GM19351 (cell line): ENCODE measurements at regions not wholly inside any gene's neighbourhood (a gene's known extent, or its start where the extent isn't known, plus 50 kb on each side); places are given as distances from the start of the nearest gene placed in this dataset.

Experiments used
- ATAC-seq: cut with Tn5 transposase; IDR thresholded peaks from one replicate; pipeline ENCODE4 v1.9.1; 2021; ENCODE audit warnings: mild to moderate bottlenecking, moderate library complexity; ENCODE audit not compliant: unreplicated experiment

DNA sequence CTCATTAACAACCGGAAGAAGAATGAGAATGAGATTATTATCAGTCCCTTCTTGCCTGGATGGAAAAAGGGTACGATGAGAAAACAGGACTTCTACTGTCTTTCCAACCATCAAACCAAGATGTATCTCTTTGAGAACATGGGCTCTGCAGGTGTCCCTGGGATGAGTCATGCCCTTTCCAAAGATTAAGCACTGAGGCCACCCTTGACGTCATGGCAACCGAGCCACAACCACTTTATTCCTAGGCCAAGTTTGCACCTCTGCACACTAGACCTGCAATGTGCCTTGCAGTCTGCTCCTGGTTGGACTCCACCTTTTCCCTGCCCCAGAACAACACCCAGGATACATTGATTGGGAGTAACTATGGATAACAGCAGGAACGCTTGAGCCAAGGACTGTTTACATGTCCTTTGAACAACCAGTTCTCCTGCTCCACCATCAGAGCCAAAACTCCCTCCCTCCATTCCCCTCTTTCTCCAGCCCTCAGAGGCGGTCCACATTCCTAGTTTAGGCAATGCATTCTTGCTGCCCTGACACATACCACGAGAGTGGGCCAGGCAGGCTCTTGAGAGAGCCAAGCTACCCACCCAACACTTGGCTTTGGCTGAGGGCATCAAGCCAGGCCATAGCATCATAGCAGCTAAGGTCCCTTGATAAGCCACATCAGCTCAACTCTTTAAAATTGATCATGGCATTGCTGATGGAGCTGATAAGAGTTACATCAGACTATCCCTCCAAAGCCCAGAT, 310.7 kb downstream of the TNS1 start:
- no peak for ATAC-seq

DNA sequence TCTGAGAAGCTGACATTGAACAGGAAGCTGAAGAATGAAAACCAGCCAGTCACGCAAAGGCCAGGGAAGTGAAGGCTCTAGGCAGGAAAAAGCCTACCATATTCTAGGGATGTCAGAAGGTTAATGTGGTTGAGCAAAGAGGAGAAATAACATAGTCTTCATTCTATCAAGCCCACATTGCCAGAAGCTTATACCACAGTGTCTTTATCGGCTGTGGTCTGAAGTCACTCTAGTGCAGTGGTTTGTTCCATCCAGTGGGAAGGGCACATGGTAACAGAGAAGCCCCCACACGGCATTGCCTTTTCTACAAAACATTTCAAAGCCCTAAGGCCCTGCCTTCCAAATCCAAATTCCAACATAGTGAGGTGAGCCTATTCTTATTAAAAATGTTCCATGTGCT, 311.3 kb downstream of the TNS1 start:
- ATAC-seq, result no peak

DNA sequence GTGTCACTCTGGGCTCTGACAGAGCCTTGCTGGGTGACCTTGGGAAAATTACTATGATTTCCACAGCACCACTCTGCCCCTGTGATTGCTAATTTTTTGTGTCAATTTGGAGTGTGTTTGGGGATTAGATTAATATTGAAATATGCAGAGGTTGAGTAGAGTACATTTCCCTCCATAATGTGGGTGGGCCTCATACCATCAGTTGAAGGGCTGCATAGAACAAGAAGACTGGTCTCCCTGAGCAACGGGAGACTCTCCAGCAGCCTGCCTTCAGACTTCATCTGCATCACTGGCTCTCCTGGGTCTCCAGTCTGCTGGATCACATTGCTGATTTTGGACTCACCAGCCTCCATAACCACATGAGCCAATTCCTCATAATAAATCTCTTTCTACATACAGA, 313.7 kb downstream of the TNS1 start:
- ATAC-seq, result no peak

DNA sequence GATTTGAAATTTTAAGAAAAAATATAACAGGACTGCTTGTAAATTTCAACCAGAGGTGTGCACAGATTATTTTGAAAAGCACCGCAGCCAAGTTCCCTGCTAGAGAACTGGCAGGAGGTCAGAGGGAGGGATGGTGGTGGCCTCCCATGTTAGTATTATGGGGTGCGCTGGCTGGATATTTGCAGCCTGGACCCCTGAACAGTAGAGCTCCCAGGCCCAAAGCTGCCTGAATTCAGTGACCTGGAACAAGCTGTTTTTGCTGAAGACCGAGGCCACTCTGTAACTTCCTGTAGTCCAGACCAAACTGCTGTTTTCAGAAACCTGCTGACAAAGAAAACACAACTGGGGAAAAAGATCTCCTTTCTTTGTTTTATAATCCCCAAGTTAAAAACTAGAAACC, 314.3 kb downstream of the TNS1 start:
- no peak for ATAC-seq

DNA sequence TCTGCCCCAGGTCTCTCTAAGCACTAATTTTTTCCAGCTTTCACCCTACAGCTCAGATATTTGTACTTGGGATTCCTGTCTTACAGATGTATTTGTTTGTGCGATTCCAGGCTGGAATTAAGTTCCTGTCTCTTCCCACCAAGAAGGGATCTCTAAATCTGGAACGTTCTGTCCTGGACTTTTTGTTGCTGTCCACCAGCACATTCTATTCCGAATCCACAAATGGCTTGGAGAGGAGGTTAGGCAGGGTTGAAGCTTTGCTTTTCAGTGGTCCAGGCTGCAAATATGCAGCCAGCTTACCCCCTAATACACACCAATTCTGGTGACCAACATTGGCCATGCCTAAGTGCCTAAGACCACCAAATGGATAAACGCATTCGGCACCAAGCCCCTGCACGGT, 315.0 kb downstream of the TNS1 start:
- ATAC-seq, result no peak

DNA sequence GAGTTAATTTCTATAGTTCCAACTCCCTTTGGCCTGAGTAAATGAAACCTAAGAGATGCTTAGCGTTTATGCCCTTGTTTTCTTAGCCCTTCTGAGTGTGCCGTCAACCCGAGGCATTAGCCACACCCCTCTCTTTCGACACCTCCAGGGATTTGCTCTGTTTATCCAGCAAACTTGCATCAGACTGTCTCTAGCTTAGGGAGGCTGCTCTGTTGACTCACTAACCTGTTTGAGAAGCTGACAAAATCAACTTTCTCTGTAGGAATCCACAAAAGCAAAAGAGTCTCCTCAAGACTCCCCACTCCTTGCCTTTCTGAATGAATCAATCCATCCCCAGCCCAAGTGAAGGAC, 317.6 kb downstream of the TNS1 start:
- no peak for ATAC-seq

DNA sequence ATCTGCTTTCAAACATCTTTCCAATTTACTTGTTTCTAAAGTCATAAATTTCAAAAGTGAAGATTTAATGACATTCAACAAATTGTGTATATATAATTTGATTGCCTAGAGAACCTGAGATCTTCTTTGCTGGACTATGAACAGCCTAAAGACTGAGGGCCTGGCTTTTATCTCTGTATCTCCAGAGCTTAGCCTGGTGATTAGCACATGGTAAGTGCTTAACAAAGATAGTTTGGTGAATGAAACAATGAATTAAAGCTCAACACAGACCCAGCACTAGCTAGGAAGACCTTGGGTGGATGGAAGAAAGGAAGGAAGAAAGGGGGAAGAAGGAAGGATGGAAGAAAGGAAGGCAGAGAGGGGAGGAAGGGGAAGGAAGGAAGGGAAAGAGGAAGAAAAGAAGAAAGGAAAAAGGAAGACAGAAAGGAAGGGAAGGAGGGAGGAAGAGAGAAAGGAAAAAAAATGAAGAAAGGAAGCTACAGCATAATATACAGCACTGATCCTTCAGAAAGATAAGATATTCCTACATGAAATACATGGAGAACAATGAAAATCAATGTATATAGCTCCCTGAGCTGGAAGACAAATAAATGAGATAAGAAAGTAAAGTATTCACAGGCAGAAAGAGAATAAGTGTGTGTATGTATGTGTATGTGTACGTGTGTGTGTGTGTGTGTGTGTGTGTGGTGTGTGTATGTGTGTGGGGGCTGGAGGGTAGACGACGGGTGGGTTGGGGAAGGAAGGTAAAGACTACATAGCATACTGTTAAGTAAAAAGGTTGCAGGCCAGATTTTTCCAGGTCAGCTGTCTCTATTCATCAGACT, 318.2 kb downstream of the TNS1 start:
- no peak for ATAC-seq

DNA sequence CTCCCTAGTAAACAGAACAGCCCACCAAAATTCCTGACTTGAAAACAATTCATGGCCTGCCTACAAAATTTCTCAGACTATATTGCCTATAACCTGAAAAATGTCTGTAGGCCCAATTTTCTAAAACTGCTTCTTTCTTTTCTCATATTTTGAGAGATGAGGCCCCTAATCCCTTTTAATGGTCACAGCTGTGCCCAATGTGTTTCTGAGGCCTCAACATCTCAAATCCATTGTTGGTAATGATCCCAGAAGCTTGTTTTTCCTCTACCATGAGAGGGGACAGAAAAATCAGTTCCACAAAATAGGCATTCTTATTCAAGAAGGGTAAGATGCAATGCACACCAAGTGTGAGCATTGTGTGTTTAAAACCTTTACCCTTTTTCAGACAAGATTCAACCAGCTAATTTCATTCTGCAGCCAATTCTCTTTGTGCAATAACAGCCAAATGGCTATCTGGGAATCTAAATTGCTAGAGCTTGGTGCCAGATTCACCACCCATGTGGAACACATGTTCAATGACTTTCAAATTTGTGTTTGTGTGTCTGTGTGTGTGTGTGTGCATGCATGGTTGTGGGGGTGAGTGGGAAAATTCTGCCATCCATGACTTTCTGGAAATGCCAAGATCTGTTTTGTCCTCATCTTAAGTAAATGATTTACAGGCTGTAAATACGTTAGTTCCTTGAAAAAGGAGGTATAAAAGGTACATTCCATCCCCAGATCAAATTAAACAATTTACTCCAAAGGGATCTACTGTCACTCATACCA, 319.5 kb downstream of the TNS1 start:
- no peak for ATAC-seq

DNA sequence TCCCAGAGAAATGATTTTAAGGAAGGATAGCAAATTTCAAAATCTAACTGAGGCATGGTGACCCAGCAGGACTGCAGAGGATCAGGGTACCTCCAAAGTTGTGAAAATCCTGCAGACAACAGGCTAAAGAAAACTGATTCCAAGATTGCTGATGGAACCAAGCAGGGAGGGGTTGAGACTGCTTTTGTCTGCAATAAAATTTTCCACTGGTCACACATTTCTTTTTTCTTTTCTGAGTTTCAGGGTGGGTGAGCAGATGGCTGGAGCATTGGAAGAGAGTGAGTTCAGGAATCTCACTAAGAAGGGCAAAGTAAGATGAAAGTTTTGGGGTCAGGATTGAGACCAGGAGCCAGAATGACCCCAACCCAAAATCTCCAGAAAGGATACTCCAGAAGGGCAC, 321.0 kb downstream of the TNS1 start:
- no peak for ATAC-seq

DNA sequence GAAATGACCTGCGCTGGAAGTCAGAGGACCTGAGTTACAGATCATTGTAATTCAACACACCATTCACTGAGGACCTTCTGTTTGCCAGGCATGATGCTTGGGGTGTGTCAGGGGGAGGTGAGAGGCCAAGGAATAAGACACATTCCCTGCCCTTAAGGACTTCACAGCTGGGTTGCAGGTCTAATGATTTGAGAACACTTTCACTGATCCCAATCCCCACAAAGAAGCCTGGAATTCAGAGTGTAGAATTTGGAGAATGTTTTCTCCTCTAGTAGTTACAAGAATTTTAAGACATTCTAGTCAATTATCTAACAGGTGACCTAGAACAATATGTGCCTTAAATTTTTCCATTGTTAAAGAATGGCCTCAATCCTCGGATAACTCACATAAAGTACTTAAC, 322.4 kb downstream of the TNS1 start:
- no peak for ATAC-seq

DNA sequence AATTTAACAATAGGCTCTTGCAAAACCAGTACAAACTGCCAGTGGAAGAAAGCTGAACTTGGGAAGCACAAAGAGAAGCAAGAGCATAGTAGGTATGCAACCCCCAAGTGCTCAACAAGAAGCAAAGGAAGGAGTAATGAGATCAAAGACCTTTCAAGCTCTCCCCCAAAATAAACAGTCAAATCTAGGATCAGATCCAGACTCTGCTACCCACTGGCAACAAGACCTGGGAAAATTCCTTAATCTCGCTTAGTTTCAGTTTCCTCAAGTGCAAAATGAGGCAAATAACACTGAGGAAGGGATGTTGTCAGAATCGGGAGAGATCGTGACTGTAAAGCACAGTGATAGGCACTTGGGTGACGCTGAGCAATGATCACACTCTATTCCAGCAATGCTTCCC, 329.2 kb downstream of the TNS1 start:
- no peak for ATAC-seq

DNA sequence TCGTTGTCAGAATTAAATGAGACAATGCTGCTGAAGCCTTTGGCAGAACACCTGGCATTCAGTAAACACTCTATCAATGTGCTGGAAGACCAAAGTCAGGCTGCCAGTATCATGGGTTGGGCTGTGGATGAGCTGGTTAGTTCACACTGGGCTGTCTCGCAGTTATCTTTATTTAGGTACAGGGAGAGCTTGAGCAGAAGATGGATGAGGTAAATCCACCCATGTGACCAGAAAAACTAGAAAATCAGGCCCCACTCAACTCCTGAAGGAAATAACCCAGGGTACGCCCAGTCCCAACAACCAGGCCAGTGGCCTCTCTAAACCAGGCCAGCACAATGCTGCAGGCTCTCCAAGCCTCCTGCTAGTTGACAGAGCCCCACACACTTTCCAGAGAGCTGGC, 330.3 kb downstream of the TNS1 start:
- no peak for ATAC-seq

DNA sequence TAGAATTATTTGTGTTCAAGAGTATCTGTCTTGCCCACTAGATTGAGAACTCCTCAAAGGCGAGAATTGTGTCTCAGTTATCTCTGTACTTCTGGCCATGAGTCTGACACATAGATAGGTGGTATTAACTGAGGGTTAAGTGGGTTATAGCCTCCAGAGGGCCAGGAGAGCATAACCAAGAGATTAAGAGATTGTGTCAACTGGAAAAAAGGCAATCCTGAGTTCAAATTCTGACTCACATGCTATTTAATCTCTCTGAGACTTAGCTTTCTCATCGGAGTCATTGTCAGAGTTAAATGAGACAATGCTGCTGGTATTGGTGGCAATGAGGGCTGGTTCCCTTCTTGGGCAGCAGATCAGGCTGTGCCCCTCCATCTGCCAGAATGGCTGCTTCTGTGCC, 330.9 kb downstream of the TNS1 start:
- no peak for ATAC-seq

DNA sequence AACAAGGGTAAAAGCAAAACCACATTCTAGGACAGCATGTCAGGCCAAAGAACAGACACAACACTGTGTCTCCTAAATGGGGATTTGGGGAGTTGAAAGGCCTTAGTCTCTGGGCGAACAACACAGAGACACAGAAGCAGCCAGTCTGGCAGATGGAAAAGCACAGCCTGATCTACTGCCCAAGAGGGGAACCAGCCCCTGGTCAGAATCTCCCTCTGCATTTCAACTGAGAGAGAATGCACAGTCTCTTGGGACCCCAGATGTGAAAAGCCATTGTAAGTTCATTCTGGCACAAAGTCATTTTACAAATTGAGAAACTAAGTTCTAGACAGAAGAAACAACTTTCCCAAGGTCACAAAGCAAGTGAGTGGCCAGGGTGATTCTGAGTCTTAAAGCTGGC, 331.7 kb downstream of the TNS1 start:
- ATAC-seq, result no peak

DNA sequence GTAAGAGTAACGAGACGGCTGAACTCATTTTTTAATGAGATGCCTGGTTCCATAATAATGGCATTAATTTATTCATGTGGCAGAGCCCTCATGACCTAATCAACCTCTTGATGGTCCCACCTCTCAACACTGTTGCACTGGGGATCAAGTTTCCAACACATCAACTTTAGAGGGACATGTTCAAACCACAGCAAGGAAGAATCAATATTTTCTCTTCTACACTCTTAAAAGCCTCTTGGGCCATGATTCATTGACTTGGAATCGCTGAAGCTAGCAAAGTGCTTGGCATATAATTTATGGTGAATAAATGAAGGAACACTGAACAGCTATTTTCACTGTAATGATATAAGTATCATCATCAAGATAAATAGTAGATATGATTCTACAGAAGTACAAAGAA, 333.0 kb downstream of the TNS1 start:
- no peak for ATAC-seq

DNA sequence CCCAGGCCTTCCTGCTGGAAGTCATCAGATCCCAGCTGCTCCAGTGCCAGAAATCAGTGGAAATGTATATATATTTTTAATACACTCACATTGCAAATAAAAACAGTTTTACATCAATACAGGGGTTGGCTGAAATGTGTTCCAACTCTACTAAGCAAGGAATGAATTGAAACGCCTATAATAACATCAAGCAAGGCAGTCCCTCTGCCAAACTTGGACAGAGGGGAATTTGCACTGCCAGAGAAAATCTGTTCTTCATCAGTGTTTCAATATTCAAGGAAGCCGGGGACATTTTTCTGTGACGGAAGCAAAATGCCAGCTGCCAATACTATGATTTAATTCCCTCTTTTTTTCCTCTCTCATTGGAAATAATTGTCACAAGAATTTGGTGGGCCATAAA, 335.3 kb downstream of the TNS1 start:
- no peak for ATAC-seq

DNA sequence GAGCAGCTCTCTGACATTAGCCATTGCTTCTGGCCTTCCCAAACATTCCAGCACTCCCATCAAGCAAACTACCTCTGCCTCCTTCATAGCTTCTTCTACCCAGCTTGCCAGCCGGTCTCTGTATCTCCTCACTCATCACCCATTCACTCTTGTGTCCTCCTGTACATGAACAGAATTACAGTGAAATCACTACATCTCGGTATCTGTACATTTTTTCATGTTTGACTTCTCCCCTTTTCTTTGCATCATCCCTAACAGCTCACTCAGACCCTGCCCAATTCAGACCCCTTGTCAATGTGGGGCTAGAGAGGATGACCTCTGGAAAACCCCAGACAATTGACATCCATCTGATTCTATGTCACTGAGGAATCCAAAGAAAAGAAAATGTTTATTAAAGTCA, 335.8 kb downstream of the TNS1 start:
- ATAC-seq, result no peak

DNA sequence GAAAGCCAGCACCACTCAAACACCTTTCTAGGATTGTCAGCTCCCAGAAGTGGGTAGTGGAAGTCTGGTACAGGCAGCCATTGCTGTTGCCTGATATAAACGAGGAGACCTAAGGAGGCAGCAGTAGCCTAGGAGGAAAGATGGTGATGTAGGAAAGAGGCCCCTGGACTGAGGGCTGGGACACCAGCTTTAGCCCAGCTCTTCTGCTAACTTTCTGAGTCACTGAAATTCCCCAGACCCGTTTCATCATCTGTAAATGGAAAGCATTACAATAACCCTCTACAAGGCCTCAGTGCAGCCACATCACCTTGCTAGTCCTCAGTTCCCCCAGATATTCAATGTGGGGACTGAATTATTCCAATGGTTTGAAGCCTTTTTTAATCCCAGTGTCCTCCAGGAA, 336.5 kb downstream of the TNS1 start:
- no peak for ATAC-seq

DNA sequence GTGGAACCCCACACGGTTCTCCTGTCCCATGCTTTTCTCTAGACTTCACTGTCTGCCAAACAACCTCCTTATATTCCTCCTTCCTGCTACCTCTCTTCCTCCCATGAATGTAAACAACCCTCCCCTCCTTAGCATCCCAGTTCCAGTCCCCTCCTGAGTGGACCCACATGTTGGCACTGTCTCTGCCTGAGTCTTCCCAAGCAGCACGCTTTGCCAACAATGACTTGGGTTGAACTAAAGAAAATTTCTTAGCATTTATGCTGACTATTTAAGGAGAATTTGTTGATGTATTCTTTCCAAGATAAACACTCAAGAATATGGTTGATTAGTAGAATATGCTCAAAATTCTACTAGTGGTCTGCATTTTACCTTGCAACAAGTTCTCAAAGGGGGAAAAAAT, 338.0 kb downstream of the TNS1 start:
- ATAC-seq, result no peak

DNA sequence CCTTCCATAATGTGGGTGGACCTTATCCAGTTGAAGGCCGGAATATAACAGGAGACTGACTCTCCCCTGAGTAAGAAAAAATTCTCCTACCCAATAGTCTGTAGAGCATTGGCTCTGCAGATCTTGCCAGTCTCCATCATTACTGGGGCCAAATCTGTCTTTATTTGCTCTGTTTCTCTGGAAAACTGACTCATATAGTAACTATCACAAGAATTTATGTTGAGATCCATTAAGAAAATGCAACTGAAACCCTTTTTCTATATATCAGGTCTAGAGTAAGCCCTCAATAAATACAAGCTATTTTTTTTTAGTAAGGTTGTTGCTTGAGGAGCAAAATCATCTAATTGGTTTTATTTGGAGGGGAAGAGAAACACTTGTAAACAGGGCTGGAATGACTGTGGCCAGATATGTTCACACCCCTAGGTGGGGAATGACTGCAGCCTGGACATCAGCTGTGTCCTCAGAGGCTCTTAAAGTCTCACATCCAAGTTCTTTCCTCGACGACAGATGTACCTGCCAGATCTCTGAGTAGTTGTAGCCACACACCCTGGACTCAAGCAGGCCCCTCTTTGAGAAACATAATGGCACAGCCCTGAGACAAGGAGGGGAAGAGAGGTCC, 339.7 kb downstream of the TNS1 start:
- ATAC-seq, result no peak

DNA sequence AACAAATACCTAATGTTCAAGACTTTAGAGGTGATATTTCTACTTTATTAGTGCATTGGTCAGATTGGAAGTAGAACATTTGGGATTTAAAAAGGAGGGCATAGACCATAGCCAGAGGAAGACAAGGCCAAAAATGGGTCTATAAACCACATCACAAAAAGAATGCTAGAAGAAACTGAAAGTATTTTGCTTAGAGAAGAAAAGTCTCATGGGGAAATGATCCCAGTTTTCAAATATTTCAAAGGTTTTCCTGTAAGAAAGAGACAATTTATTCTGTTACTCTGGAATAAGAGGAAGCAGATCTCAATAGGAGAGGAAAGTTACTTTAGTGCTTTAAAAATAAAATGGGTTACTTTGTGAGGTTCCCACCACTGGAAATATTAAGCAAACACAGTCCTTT, 341.4 kb downstream of the TNS1 start:
- no peak for ATAC-seq

DNA sequence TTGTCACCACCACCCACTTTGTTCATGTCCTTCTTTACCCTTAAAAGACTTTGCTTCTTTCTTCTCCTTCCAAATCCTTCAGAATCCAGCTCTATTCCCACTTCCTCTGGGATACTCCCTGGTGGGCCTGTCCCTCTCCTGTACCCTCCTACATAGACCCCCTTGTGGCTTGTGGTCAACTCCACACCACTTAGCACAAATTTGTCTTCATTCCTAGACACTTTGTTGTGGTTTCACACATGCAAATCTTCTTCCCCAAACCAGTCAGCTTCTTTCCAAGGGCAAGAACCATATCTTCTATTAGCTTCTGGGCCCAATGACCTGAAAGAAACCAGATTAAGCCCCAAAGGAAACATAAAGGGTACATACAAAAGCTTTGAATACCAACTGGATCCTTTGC, 342.4 kb downstream of the TNS1 start:
- no peak for ATAC-seq
